ENCODE measurements at regions not wholly inside any gene's neighbourhood (a gene's known extent, or its start where the extent isn't known, plus 50 kb on each side); places are given as distances from the start of the nearest gene placed in this dataset.

GRCh38 chr2:144151405-144151804 is 368.5 kb downstream of the ZEB2 start (continued):
- TF ChIP-seq PRDM4 (tag by site-specific recombination; IDR thresholded peaks at IDR 0.05) (no peak), ZNF701 (tag by site-specific recombination; IDR thresholded peaks at IDR 0.05) (no peak)

GRCh38 chr2:144147356-144147755 is 372.6 kb downstream of the ZEB2 start:
- CTCF ChIA-PET = no interaction called here
- no peaks in the 10 kb centered on the region for H3K9me3 ChIP-seq (ENCODE audit: control insufficient read depth, insufficient read depth, low read depth, low read length)
- no peak for TF ChIP-seq ZNF561 (tag by site-specific recombination; IDR thresholded peaks at IDR 0.05; ENCODE audit: borderline replicate concordance)
- no peak for TF ChIP-seq ZNF558 (tag by site-specific recombination; IDR thresholded peaks at IDR 0.05)
- TF ChIP-seq ZNF391 (tag by site-specific recombination; IDR thresholded peaks at IDR 0.05; ENCODE audit: borderline replicate concordance, low read depth) = no peak
- TF ChIP-seq ZNF350 (tag by site-specific recombination; IDR thresholded peaks at IDR 0.05) = no peak
- TF ChIP-seq SALL2 (tag by site-specific recombination; IDR thresholded peaks at IDR 0.05; ENCODE audit: borderline replicate concordance) = no peak
- no peak for TF ChIP-seq ZNF777 (tag by site-specific recombination; IDR thresholded peaks at IDR 0.05; ENCODE audit: borderline replicate concordance)
- TF ChIP-seq ZSCAN5A (tag by site-specific recombination; IDR thresholded peaks at IDR 0.05) = no peak
- TF ChIP-seq ZNF707 (tag by site-specific recombination; IDR thresholded peaks at IDR 0.05) = no peak
- H3K36me3 ChIP-seq (ENCODE audit: control insufficient read depth in 2 of 2, insufficient read depth in 1 of 2, low read length in 2 of 2) = no peaks in the 10 kb centered on the region
- H3K4me1 ChIP-seq (ENCODE audit: control insufficient read depth, insufficient read depth, low read length) = no peaks in the 10 kb centered on the region; the same call in 1 of the 2 replicates
- POLR2A ChIA-PET = no interaction called here
- H3K4me3 ChIP-seq (ENCODE audit: low read depth, low read length) = no peak overlapping the region
- H3K27ac ChIP-seq (ENCODE audit: extremely low read depth, low read depth, low read length) = no peak overlapping the region

DNA sequence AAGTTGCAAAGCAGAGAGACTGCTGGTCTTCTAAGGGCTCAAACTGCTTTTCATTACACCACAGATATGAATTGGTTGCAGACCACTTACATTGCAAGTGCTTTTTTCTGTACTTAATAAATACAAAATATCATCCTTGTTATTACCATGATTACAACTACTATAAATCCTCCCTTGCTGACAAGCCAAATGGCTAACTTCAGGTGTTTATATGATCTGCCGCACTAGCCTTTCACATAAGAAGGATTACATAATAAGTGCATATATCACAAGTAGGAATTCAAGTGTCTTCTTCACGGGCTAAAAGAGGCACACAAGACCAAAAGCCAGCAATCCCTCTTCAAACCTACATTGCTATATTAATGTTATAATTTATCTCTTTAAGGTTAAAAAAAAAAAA is 373.0 kb downstream of the ZEB2 start:
- no peaks in the 10 kb centered on the region for H3K36me3 ChIP-seq (ENCODE audit: control insufficient read depth in 2 of 2, insufficient read depth in 1 of 2, low read length in 2 of 2)
- CTCF ChIA-PET = no interaction called here
- H3K9me3 ChIP-seq (ENCODE audit: control insufficient read depth, insufficient read depth, low read depth, low read length) = no peaks in the 10 kb centered on the region
- H3K4me1 ChIP-seq (ENCODE audit: control insufficient read depth, insufficient read depth, low read length) = no peaks in the 10 kb centered on the region; the same call in 1 of the 2 replicates
- no peak overlapping the region for H3K27ac ChIP-seq (ENCODE audit: extremely low read depth, low read depth, low read length)
- no peak overlapping the region for H3K4me3 ChIP-seq (ENCODE audit: low read depth, low read length)
- POLR2A ChIA-PET = no interaction called here
- no peak for TF ChIP-seq SETDB1 (IDR thresholded peaks at IDR 0.05; ENCODE audit: insufficient read length, low read length)
- TF ChIP-seq ZBTB21 (tag by site-specific recombination; IDR thresholded peaks at IDR 0.05) = no peak
- no peak for TF ChIP-seq ZBTB26 (tag by site-specific recombination; optimal IDR thresholded peaks at IDR 0.05)
- no peak for TF ChIP-seq ZNF433 (tag by site-specific recombination; IDR thresholded peaks at IDR 0.05; ENCODE audit: low read depth)
- TF ChIP-seq ZFHX2 (tag by site-specific recombination; conservative IDR thresholded peaks at IDR 0.05) = no peak
- no peak for TF ChIP-seq ZNF24 (tag by site-specific recombination; IDR thresholded peaks at IDR 0.05)
- no peak for TF ChIP-seq ZSCAN23 (tag by site-specific recombination; IDR thresholded peaks at IDR 0.05)
- TF ChIP-seq ZNF555 (tag by site-specific recombination; conservative IDR thresholded peaks at IDR 0.05) = no peak
- TF ChIP-seq ZNF513 (tag by site-specific recombination; IDR thresholded peaks at IDR 0.05) = no peak
- TF ChIP-seq ZBTB10 (tag by site-specific recombination; IDR thresholded peaks at IDR 0.05) = no peak
- TF ChIP-seq ELK4 (IDR thresholded peaks at IDR 0.05; ENCODE audit: borderline replicate concordance, low read depth, low read length) = no peak
- TF ChIP-seq IKZF3 (tag by site-specific recombination; IDR thresholded peaks at IDR 0.05) = no peak
- no peak for TF ChIP-seq ZNF610 (tag by site-specific recombination; IDR thresholded peaks at IDR 0.05; ENCODE audit: borderline replicate concordance)
- no peak for TF ChIP-seq ZBTB17 (tag by site-specific recombination; IDR thresholded peaks at IDR 0.05)
